ENCODE measurements at regions not wholly inside any gene's neighbourhood (a gene's known extent, or its start where the extent isn't known, plus 50 kb on each side); places are given as distances from the start of the nearest gene placed in this dataset.

DNA sequence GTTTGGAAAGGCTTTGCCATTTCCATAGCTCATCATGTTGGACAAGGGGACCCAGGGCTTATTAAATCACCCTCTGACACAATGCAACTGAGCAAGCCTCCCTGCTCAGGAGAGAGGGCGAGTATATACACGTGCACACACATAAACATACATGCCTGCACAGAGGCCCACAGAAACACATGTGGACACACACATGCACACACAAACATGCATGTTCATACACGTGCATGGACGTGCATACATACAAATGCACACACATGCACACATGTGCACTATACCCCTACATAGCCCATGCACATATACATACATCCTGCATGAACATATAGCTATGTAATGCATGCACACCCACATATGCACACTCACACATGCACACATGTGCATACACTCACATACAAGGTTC lies 99.5 kb upstream of the ALDH1B1 start:
- H3K27me3 ChIP-seq (replicated peaks; ENCODE audit: insufficient read depth, low read length) = no peaks in the 10 kb centered on the region
- no peaks in the 10 kb centered on the region for H3K79me2 ChIP-seq (ENCODE audit: low read length)
- no peaks in the 10 kb centered on the region for H4K20me1 ChIP-seq (ENCODE audit: insufficient read depth, low read length)
- no peak overlapping the region for H3K4me2 ChIP-seq (ENCODE audit: low read depth, low read length)
- H3K9me2 ChIP-seq (replicated peaks; ENCODE audit: insufficient read depth, low read length) = no peaks in the 10 kb centered on the region
- peaks cover 20% of the 10 kb centered on the region for H3K4me1 ChIP-seq (ENCODE audit: low read length)
- H3K36me3 ChIP-seq (replicated peaks; ENCODE audit: insufficient read depth, low read length) = no peaks in the 10 kb centered on the region
- no peak overlapping the region for H3K27ac ChIP-seq (ENCODE audit: low read length)
- no peak for DNase-seq
- no peaks in the 10 kb centered on the region for H3K9me3 ChIP-seq (replicated peaks; ENCODE audit: insufficient read depth, low read length)
- no peak overlapping the region for H3K4me3 ChIP-seq (ENCODE audit: low read length)
- no peaks in the 10 kb centered on the region for H3F3A ChIP-seq (ENCODE audit: insufficient read depth, low read length)
- no peak overlapping the region for H2AFZ ChIP-seq (ENCODE audit: low read length)
- no peak for TF ChIP-seq EZH2phosphoT487 (IDR thresholded peaks at IDR 0.05; ENCODE audit: low read length)
- TF ChIP-seq EZH2 (optimal IDR thresholded peaks at IDR 0.05; ENCODE audit: low read depth, low read length) = no peak
- TF ChIP-seq, protein P1, sequence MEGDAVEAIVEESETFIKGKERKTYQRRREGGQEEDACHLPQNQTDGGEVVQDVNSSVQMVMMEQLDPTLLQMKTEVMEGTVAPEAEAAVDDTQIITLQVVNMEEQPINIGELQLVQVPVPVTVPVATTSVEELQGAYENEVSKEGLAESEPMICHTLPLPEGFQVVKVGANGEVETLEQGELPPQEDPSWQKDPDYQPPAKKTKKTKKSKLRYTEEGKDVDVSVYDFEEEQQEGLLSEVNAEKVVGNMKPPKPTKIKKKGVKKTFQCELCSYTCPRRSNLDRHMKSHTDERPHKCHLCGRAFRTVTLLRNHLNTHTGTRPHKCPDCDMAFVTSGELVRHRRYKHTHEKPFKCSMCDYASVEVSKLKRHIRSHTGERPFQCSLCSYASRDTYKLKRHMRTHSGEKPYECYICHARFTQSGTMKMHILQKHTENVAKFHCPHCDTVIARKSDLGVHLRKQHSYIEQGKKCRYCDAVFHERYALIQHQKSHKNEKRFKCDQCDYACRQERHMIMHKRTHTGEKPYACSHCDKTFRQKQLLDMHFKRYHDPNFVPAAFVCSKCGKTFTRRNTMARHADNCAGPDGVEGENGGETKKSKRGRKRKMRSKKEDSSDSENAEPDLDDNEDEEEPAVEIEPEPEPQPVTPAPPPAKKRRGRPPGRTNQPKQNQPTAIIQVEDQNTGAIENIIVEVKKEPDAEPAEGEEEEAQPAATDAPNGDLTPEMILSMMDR (IDR thresholded peaks at IDR 0.05; ENCODE audit: low read length) = no peak
- H3K9ac ChIP-seq (ENCODE audit: low read length) = no peak overlapping the region

DNA sequence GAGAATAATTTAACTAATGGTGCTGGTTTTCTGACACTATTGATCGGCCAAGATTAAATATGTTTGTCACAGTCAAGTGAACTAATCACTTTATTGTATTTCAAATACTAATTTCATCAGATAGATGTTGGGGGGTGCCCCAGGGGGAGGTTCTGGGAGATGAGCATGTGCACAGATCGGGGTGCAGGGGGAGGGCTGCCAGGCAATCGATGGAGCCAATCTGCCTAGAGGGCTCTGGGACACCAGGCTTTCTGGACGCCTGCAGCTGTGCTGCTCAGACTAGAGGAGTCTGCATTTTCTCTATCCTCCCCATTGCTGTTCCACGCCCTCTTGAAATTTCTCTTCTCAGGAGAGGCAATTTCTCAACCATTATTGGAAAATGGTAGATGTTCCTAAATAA lies 100.0 kb upstream of the ALDH1B1 start:
- Histone ChIP-seq H3K4me1 (ENCODE audit: low read length) (peaks cover 19% of the 10 kb centered on the region), H2AFZ (ENCODE audit: low read length) (no peak overlapping the region), H4K20me1 (ENCODE audit: insufficient read depth, low read length) (no peaks in the 10 kb centered on the region), H3K4me2 (ENCODE audit: low read depth, low read length) (no peak overlapping the region), H3K27me3 (replicated peaks; ENCODE audit: insufficient read depth, low read length) (no peaks in the 10 kb centered on the region), H3K4me3 (ENCODE audit: low read length) (no peak overlapping the region), H3K9me2 (replicated peaks; ENCODE audit: insufficient read depth, low read length) (no peaks in the 10 kb centered on the region), H3F3A (ENCODE audit: insufficient read depth, low read length) (no peaks in the 10 kb centered on the region), H3K79me2 (ENCODE audit: low read length) (no peaks in the 10 kb centered on the region), H3K27ac (ENCODE audit: low read length) (no peak overlapping the region), H3K36me3 (replicated peaks; ENCODE audit: insufficient read depth, low read length) (no peaks in the 10 kb centered on the region), H3K9me3 (replicated peaks; ENCODE audit: insufficient read depth, low read length) (no peaks in the 10 kb centered on the region), H3K9ac (ENCODE audit: low read length) (no peak overlapping the region)
- no peak for DNase-seq
- TF ChIP-seq EZH2phosphoT487 (IDR thresholded peaks at IDR 0.05; ENCODE audit: low read length) (no peak), EZH2 (optimal IDR thresholded peaks at IDR 0.05; ENCODE audit: low read depth, low read length) (no peak)
- TF ChIP-seq, protein P1 (IDR thresholded peaks at IDR 0.05; ENCODE audit: low read length) = no peak

DNA sequence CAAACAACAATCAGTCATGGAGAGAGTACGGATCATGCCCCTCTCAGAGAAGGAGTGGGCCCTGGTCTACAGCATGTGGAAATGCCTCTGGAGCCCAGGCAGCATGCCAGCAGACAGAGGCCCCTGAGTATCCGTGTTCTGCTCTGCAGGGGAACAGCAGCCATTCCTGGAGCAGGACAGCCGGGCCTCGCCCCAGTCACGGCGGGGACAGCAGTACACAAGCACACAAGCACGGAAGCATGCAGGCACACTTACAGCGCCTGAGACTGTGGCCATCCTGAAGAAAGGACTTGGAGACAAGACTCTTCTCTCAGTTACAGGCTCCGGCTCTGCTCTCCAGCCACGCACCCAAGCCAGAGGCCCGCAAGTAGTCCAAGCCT lies 102.6 kb upstream of the ALDH1B1 start:
- no peak for DNase-seq
- Histone ChIP-seq H3K4me2 (ENCODE audit: low read depth, low read length) (no peak overlapping the region), H3K79me2 (ENCODE audit: low read length) (no peaks in the 10 kb centered on the region), H3F3A (ENCODE audit: insufficient read depth, low read length) (no peaks in the 10 kb centered on the region), H3K9ac (ENCODE audit: low read length) (no peak overlapping the region), H3K9me3 (replicated peaks; ENCODE audit: insufficient read depth, low read length) (no peaks in the 10 kb centered on the region), H3K27ac (ENCODE audit: low read length) (no peak overlapping the region), H2AFZ (ENCODE audit: low read length) (no peak overlapping the region), H3K9me2 (replicated peaks; ENCODE audit: insufficient read depth, low read length) (no peaks in the 10 kb centered on the region), H3K36me3 (replicated peaks; ENCODE audit: insufficient read depth, low read length) (no peaks in the 10 kb centered on the region), H3K4me1 (ENCODE audit: low read length) (no peaks in the 10 kb centered on the region), H4K20me1 (ENCODE audit: insufficient read depth, low read length) (no peaks in the 10 kb centered on the region), H3K27me3 (replicated peaks; ENCODE audit: insufficient read depth, low read length) (no peaks in the 10 kb centered on the region), H3K4me3 (ENCODE audit: low read length) (no peak overlapping the region)
- TF ChIP-seq EZH2 (optimal IDR thresholded peaks at IDR 0.05; ENCODE audit: low read depth, low read length) (no peak), EZH2phosphoT487 (IDR thresholded peaks at IDR 0.05; ENCODE audit: low read length) (no peak)
- TF ChIP-seq, protein P1 (IDR thresholded peaks at IDR 0.05; ENCODE audit: low read length) = no peak

Measured in MM.1S (cell line).